GM12878 (cell line): ENCODE measurements at regions not wholly inside any gene's neighbourhood (a gene's known extent, or its start where the extent isn't known, plus 50 kb on each side); places are given as distances from the start of the nearest gene placed in this dataset.

Experiments used
- ATAC-seq: fragments of 200-7000 bp; cut with Tn5 transposase; 3 replicates; pipeline ENCODE4 v1.9.1; 2020; ENCODE audit warnings: mild to moderate bottlenecking, moderate library complexity
- BruUV-seq: library from RNA; stranded (reverse); fragments of 400-500 nt; replicated peaks from 2 replicates; lab custom pipeline; 2021; lab: Mats Ljungman, UMichigan
- CTCF ChIA-PET: fragments of 300-600 bp; sonication (Branson Sonifier 250); formaldehyde crosslinking; extraction: SDS; loops from one replicate; lab custom pipeline; 2021; ENCODE audit warnings: inconsistent platforms; lab: Yijun Ruan, JAX
- POLR2A ChIA-PET: fragments of 350-600 bp; formaldehyde crosslinking; extraction: SDS; loops from one replicate; lab custom pipeline; 2021; ENCODE audit warnings: inconsistent platforms; lab: Charles Lee
- RAD21 ChIA-PET: fragments of 300-600 bp; sonication (Branson Sonifier 250); formaldehyde crosslinking; loops from one replicate; lab custom pipeline; 2023; ENCODE audit warnings: antibody characterized with exemption; ENCODE audit not compliant: unreplicated experiment; lab: Charles Lee
- SMC1A ChIA-PET: fragments of 300-600 bp; sonication (Branson Sonifier 250); formaldehyde crosslinking; loops from one replicate; lab custom pipeline; 2023; ENCODE audit not compliant: unreplicated experiment, uncharacterized antibody; lab: Charles Lee
- DNase-seq: peaks from one replicate; pipeline ENCODE4 v3.0.0-alpha.2; 2011; ENCODE audit warnings: low read depth, low spot score
- FAIRE-seq: peaks from 3 replicates; lab custom pipeline; 2011; peaks lifted over from hg19 to GRCh38; lab: Jason Lieb, UNC
- H2AFZ ChIP-seq: 2 replicates; pipeline ENCODE4 v1.6.0; 2011; ENCODE audit warnings: low read depth, low read length, control low read depth; ENCODE audit not compliant: control insufficient read depth
- H3K27ac ChIP-seq: 2 replicates; pipeline ENCODE4 v1.5.1; 2011; ENCODE audit warnings: control low read depth; ENCODE audit not compliant: control insufficient read depth, insufficient read depth
- H3K27me3 ChIP-seq, 2 experiments: replicated peaks in 1 of 2; 2 replicates each; pipeline versions ENCODE4 v1.6.0 to v1.6.1; 2011; ENCODE audit warnings: low read length in 1 of 2; ENCODE audit not compliant: control insufficient read depth in 2 of 2, insufficient read depth in 2 of 2
- H3K36me3 ChIP-seq, 2 experiments: 2 replicates each; pipeline ENCODE4 v1.5.1; 2011; ENCODE audit warnings: low read length in 1 of 2; ENCODE audit not compliant: control insufficient read depth in 2 of 2, insufficient read depth in 2 of 2
- H3K4me1 ChIP-seq: 2 replicates; pipeline ENCODE4 v1.6.1; 2011; ENCODE audit warnings: mild to moderate bottlenecking, low read length, moderate library complexity, mixed read lengths; ENCODE audit not compliant: control insufficient read depth, insufficient read depth
- H3K4me2 ChIP-seq: 2 replicates; pipeline ENCODE4 v1.6.0; 2011; ENCODE audit warnings: control low read depth; ENCODE audit not compliant: control insufficient read depth, insufficient read depth
- H3K4me3 ChIP-seq: fragments of 200-600 bp; sonication (generic); 2 replicates; pipeline ENCODE4 v1.5.1; 2016
- H3K79me2 ChIP-seq: 2 replicates; pipeline ENCODE4 v1.6.0; 2011; ENCODE audit warnings: low read length; ENCODE audit not compliant: control insufficient read depth, insufficient read depth
- H3K9ac ChIP-seq: 2 replicates; pipeline ENCODE4 v1.8.0; 2011; ENCODE audit warnings: low read length, control low read depth, mixed read lengths; ENCODE audit not compliant: control insufficient read depth, insufficient read depth
- H3K9me3 ChIP-seq: replicated peaks from 3 replicates; pipeline ENCODE4 v1.5.1; 2011; ENCODE audit warnings: mild to moderate bottlenecking, low read length; ENCODE audit not compliant: control insufficient read depth, insufficient read depth
- H4K20me1 ChIP-seq: 2 replicates; pipeline ENCODE4 v1.6.0; 2011; ENCODE audit not compliant: control insufficient read depth, insufficient read depth
- ASH2L ChIP-seq: fragments of 300-600, 200-600 bp; sonication (generic); IDR thresholded peaks from 2 replicates; pipeline ENCODE4 v1.6.1; 2017; ENCODE audit warnings: low read depth, mild to moderate bottlenecking, borderline replicate concordance
- CHD4 ChIP-seq: fragments of 200-600 bp; sonication (generic); IDR thresholded peaks from 2 replicates; pipeline ENCODE4 v1.6.1; 2016; ENCODE audit warnings: mild to moderate bottlenecking
- JUND ChIP-seq: IDR thresholded peaks from 2 replicates; pipeline ENCODE4 v1.6.1; 2012; ENCODE audit warnings: low read depth, mild to moderate bottlenecking, low read length, improper control_type of control experiment, moderate library complexity
- MEF2B ChIP-seq: fragments of 450-650 bp; IDR thresholded peaks from 2 replicates; pipeline ENCODE4 v1.6.1; 2018; ENCODE audit warnings: mild to moderate bottlenecking, moderate library complexity; ENCODE audit not compliant: partially characterized antibody, poor library complexity, severe bottlenecking
- MTA2 ChIP-seq: fragments of 450-650 bp; IDR thresholded peaks from 2 replicates; pipeline ENCODE4 v1.6.1; 2016; ENCODE audit warnings: low read depth, mild to moderate bottlenecking, moderate library complexity
- NFYA ChIP-seq: IDR thresholded peaks from 2 replicates; pipeline ENCODE4 v1.6.1; 2011; ENCODE audit warnings: low read depth, mild to moderate bottlenecking, low read length, improper control_type of control experiment, borderline replicate concordance
- PAX8 ChIP-seq: fragments of 450-650 bp; IDR thresholded peaks from 2 replicates; pipeline ENCODE4 v1.6.1; 2017; ENCODE audit warnings: mild to moderate bottlenecking, moderate library complexity
- POLR2AphosphoS5 ChIP-seq: IDR thresholded peaks from 2 replicates; pipeline ENCODE4 v1.6.1; 2011; ENCODE audit warnings: mild to moderate bottlenecking, low read length, inconsistent platforms
- STAT1 ChIP-seq: fragments of 450-650 bp; conservative IDR thresholded peaks from 2 replicates; pipeline ENCODE4 v1.6.1; 2014; ENCODE audit warnings: antibody characterized with exemption, mild to moderate bottlenecking
- ZBED1 ChIP-seq: IDR thresholded peaks from 2 replicates; pipeline ENCODE4 v1.6.1; 2016; ENCODE audit warnings: borderline replicate concordance
- WGBS: methylation state at CpG from one replicate; pipeline ENCODE4 v1.1.6; 2016; ENCODE audit warnings: low lambda C conversion rate; ENCODE audit not compliant: insufficient replicate concordance, insufficient coverage; ENCODE audit errors: missing lambda C conversion rate; 5-methylcytosine and 5-hydroxymethylcytosine counted together
- in situ Hi-C: fragments of 300-500 bp; cut with MboI; formaldehyde crosslinking; loops from 9 replicates; pipeline ENCODE4 v1.14.3; 2018; ENCODE audit warnings: mixed read lengths
- intact Hi-C: fragments of 100-400 bp; cut with micrococcal nuclease; formaldehyde crosslinking; loops from one replicate; pipeline ENCODE4 v1.14.2; 2022; ENCODE audit not compliant: unreplicated experiment
- TF ChIP-seq, protein P1 (sequence below): fragments of 450-650 bp; IDR thresholded peaks from 2 replicates; pipeline ENCODE4 v1.6.1; 2017; ENCODE audit warnings: antibody characterized with exemption, mild to moderate bottlenecking, moderate library complexity
- TF ChIP-seq, protein P2 (sequence below): IDR thresholded peaks from 2 replicates; pipeline ENCODE4 v1.6.1; 2012; ENCODE audit warnings: low read depth, low read length, improper control_type of control experiment
- TF ChIP-seq, protein P3 (sequence below): fragments of 450-650 bp; IDR thresholded peaks from 2 replicates; pipeline ENCODE4 v1.6.1; 2017; ENCODE audit warnings: borderline replicate concordance

DNA sequence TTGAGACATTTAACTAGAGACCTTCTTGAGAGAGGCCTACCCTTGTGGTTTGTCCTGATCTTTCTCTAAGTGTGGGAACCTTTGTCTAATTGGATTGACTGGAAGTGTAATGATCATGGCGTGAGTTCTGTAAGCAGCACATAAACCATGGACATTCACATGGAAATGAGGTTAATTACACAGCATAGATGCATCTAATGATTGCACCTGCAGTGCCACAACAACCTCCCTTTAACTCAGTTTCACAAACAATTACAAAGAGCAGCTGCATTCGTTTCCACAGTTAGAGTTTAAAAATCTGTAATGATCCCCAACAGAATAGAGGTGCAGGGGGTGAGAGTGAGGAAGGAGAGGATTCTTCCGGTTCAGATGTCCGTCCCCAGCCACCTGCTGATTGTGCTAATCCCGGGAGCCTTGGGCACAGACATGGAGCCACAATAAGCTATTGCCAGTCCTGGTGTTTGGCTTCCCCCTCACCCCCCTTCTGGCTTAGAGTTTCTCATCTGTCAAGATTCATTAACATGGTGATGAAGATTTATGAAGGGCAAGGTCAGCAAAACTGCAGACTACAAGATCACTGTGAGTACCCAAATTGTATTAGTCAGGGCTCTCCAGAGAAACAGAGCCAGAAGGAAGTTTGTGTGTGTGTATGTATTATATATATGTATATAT lies 659.2 kb upstream of the SOX9 start:
- CTCF ChIA-PET, result interaction anchor here (0.9 to 3.5 kb wide), 16 partner anchors 7 to 700 kb away, joined by 3 to 43 read pairs (median 4); no protein-coding TSS in a partner anchor
- Histone ChIP-seq H3K9me3 (no peaks in the 10 kb centered on the region), H3K27me3 (no peaks in the 10 kb centered on the region), H3K9ac (no peak overlapping the region), H4K20me1 (no peaks in the 10 kb centered on the region), H3K27ac (no peak overlapping the region), H2AFZ (no peak overlapping the region), H3K79me2 (no peaks in the 10 kb centered on the region), H3K4me1 (no peaks in the 10 kb centered on the region), H3K4me3 (no peak overlapping the region), H3K4me2 (no peak overlapping the region), H3K36me3 (no peaks in the 10 kb centered on the region)
- POLR2A ChIA-PET, result no interaction called here
- in situ Hi-C loops, result loop anchor here (10.0 kb wide), 1 partner anchor 653 kb away; no protein-coding TSS in a partner anchor
- 10% methylated on average over 5 of the region's 5 CpGs for WGBS
- BruUV-seq, result no TSS peak
- TF ChIP-seq ZBED1, result no peak
- no peak for TF ChIP-seq STAT1
- TF ChIP-seq MTA2, result no peak
- TF ChIP-seq MEF2B, result no peak
- no peak for TF ChIP-seq POLR2AphosphoS5
- no peak for TF ChIP-seq NFYA
- TF ChIP-seq ASH2L, result no peak
- TF ChIP-seq JUND, result no peak
- TF ChIP-seq, protein P1, sequence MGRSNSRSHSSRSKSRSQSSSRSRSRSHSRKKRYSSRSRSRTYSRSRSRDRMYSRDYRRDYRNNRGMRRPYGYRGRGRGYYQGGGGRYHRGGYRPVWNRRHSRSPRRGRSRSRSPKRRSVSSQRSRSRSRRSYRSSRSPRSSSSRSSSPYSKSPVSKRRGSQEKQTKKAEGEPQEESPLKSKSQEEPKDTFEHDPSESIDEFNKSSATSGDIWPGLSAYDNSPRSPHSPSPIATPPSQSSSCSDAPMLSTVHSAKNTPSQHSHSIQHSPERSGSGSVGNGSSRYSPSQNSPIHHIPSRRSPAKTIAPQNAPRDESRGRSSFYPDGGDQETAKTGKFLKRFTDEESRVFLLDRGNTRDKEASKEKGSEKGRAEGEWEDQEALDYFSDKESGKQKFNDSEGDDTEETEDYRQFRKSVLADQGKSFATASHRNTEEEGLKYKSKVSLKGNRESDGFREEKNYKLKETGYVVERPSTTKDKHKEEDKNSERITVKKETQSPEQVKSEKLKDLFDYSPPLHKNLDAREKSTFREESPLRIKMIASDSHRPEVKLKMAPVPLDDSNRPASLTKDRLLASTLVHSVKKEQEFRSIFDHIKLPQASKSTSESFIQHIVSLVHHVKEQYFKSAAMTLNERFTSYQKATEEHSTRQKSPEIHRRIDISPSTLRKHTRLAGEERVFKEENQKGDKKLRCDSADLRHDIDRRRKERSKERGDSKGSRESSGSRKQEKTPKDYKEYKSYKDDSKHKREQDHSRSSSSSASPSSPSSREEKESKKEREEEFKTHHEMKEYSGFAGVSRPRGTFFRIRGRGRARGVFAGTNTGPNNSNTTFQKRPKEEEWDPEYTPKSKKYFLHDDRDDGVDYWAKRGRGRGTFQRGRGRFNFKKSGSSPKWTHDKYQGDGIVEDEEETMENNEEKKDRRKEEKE, result no peak
- TF ChIP-seq, protein P2, sequence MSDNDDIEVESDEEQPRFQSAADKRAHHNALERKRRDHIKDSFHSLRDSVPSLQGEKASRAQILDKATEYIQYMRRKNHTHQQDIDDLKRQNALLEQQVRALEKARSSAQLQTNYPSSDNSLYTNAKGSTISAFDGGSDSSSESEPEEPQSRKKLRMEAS, result no peak
- TF ChIP-seq, protein P3, sequence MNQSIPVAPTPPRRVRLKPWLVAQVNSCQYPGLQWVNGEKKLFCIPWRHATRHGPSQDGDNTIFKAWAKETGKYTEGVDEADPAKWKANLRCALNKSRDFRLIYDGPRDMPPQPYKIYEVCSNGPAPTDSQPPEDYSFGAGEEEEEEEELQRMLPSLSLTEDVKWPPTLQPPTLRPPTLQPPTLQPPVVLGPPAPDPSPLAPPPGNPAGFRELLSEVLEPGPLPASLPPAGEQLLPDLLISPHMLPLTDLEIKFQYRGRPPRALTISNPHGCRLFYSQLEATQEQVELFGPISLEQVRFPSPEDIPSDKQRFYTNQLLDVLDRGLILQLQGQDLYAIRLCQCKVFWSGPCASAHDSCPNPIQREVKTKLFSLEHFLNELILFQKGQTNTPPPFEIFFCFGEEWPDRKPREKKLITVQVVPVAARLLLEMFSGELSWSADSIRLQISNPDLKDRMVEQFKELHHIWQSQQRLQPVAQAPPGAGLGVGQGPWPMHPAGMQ, result no peak
- no peak for TF ChIP-seq PAX8
- no peak for TF ChIP-seq CHD4
- no peak for DNase-seq
- intact Hi-C loops, result loop anchor here (1.0 to 5.0 kb wide), 3 partner anchors 374 to 824 kb away; no protein-coding TSS in a partner anchor
- FAIRE-seq, result no peak
- SMC1A ChIA-PET, result interaction anchor here (1.4 to 1.7 kb wide), 3 partner anchors 12 to 695 kb away, joined by 3 to 14 read pairs (median 6); no protein-coding TSS in a partner anchor
- RAD21 ChIA-PET, result interaction anchor here (0.8 to 1.6 kb wide), 5 partner anchors 12 to 1652 kb away, joined by 3 to 9 read pairs (median 4); no protein-coding TSS in a partner anchor
- no peak for ATAC-seq
